Middle frontal gyrus (tissue), 1 donor: ENCODE measurements at regions not wholly inside any gene's neighbourhood (a gene's known extent, or its start where the extent isn't known, plus 50 kb on each side); places are given as distances from the start of the nearest gene placed in this dataset.
"Not testable (repeated sequence)": the region's sequence is repeated elsewhere in the genome, so short reads cannot be mapped to it uniquely, and the experiment has no call there.

Experiments
- DNase-seq: peaks from one replicate; pipeline ENCODE4 v3.0.0-alpha.2; 2015; ENCODE audit warnings: low spot score; ENCODE audit errors: extremely low spot score

DNA sequence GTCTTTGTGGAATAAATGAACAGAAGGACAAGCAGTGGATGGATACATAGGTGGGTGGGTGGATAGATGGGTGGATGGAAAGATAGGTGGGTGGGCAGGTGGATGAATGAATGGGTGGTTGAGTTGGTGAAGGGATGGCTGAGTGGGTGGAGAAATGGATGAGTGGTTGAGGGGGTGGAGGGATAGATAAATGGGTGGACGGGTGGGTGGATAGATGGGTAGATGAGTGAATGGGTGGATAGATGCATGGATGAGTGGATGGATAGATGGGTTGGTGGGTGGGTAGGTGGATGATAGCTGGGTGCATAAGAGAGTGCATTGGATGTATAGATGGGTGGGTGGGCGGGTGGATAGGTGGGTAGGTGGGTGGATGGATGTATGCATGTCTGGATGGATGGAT is 63.5 kb downstream of the UNC93B1 start:
- not testable (repeated sequence) for DNase-seq

DNA sequence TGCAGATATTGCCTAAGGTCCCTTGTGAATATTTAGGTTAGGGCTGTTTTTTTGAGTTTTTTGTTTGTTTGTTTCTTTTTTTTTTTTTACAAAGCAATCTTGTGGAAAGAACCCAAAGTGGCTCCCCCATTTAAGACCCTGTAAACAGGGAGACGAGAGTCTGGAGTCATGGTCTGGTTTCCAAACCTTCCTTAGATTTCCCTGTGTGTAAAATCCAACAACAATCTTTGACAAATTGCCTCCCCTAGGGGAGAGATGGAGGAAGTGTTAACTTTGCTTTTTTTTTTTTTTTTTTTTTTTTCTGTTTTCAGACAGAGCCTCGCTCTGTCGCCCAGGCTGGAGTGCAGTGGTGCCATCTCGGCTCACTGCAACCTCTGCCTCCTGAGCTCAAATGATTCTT is 64.9 kb downstream of the UNC93B1 start:
- DNase-seq = not testable (repeated sequence)

DNA sequence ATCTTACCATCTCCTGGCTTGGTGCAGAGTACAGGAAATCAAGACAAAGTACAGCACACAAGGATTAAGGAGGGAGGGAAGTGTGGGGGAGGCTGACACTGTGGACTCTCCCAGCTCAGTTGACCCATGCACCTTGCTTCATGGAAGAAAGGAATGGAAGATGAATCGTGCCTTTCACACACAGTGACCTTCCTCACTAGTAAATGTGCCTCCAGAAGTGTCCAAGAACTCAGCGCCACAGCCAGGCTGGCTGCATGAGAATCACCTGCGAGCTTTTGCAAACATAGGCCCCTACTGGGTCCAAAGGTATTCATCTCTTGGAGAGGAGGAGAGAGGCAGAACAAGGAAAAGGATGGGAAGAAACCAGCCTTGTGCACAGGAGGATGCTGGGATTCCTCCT is 65.5 kb downstream of the UNC93B1 start:
- DNase-seq = not testable (repeated sequence)

DNA sequence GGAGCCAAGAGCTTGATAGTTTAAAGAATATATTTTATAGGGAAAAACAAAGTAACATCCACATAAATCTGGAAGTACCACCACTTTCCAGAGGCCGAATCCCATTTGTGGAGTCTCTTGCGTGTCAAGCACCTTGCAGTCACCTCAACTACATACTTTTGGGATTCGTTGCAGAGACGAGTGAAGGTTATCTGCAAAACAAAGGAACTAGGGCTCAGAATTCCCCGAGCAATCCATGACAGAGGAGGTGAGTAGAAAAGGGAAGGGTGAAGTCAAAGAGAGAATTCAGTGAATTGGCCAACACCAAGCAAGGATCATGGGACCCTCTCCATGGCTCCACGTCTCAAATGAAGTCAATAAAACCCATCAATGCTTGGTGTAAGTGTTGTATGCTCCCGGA is 80.3 kb downstream of the UNC93B1 start:
- DNase-seq = not testable (repeated sequence)

DNA sequence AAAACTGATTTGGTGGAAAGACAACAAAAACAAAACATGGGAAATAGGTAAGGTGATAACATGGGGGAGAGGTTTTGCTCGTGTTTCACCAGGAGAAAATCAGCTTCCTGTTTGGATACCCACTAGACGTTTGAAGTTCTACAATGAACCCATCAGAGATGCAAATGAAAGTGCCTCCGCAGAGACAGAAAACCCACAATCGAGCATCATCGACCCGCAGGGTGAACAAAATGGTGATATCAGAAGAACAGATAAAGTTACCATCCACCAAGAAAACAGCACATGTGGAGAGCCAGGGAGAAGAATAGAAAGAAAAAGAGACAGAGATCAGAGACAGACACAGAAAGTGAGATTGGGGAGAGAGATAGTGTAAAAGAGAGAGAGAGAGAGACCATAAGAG is 83.4 kb downstream of the UNC93B1 start:
- DNase-seq = not testable (repeated sequence)

DNA sequence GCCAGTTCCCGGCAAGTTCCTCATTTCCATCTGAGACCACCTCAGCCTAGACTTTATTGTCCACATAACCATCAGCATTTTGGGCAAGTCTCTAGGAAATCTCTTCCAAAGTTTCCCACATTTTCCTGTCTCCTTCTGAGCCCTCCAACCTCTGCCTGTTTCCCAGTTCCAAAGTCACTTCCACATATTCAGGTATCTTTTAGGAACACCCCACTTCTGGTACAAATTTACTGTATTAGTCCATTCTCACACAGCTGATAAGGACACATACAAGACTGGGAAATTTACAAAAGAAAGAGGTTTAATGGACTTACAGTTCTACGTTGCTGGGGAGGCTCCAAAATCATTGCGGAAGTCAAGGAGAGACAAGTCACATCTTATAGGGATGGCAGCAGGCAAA is 91.7 kb downstream of the UNC93B1 start:
- not testable (repeated sequence) for DNase-seq

DNA sequence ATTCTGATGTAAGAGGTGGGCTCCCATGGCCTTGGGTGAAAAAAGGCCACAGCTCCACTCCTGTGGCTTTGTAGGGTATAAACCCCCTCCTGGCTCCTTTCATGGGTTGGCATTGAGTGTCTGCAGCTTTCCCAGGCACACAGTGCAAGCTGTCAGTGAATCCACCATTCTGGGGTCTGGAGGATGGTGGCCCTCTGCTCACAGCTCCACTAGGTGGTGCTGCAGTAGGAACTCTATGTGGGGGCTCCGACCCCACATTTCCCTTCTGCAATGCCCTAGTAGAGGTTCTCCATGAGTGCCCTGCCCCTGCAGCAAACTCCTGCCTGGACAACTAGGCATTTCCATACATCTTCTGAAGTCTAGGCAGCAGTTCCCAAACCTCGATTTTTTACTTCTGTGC is 92.7 kb downstream of the UNC93B1 start:
- DNase-seq = not testable (repeated sequence)

DNA sequence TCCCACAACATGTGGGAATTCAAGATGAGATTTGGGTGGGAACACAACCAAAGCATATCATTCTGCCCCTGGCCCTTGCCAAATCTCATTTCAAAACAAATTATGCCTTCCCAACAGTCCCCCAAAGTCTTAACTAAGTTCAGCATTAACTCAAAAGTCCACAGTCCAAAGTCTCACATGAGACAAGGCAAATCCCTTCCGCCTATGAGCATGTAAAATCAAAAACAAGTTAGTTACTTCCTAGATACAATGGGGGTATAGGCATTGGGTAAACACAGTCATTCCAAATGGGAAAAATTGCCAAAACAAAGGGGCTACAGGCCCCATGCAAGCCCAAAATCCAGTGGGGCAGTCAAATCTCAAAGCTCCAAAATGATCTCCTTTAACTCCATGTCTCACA is 93.1 kb downstream of the UNC93B1 start:
- DNase-seq = not testable (repeated sequence)

DNA sequence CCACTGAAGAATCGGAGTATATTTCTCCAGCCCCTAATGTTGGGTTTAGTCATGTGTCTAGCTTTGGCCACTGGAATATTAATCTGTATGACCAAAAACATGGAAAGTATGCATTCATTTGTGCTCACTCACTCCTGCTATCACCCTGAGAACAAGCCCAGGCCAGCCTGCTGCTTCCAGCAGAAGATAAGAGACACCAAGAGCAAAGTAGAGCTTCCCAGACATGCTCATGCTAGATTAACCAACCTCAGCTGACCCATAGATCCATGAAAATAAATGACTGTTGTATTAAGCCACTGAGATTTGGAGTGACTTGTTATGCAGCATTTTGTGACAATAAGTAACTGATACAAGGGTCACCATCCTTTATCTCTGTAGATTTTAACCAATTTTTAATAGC is 96.9 kb downstream of the UNC93B1 start:
- DNase-seq = not testable (repeated sequence)

DNA sequence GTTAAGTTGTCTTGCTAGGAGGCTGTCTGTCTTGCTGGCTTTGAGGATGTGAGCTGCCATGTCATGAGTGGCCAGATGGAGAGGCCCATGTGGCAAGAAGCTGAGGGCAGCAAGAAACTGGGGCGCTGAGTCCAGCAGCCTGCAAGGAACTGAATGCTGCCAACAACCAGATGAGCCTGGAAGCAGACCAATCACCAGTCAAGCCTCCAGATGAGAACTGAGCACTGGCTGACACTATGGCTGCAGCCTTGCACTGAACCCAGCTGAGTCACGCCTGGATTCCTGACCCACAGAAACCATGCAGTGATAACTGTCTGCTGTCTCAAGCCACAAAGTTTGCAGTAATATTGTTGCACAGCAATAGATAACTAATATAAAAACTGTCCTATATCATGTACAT is 104.4 kb downstream of the UNC93B1 start:
- DNase-seq = not testable (repeated sequence)

DNA sequence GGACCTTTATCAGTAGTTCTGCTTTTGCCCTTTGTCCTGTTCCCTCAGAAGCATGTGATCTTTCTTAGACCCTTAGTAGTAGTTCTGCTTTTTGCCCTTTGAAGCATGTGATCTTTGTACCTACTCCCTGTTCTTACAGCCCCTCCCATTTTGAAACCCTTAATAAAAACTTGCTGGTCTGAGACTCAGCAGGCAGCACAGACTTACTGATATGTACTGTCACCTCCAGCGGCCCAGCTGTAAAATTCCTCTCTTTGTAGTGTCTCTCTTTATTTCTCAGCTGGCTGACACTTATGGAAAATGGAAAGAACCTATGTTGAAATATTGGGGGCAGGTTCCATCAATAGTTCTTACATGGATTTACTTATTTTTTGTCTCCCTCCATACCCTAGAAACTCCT is 110.4 kb downstream of the UNC93B1 start:
- DNase-seq = not testable (repeated sequence)

DNA sequence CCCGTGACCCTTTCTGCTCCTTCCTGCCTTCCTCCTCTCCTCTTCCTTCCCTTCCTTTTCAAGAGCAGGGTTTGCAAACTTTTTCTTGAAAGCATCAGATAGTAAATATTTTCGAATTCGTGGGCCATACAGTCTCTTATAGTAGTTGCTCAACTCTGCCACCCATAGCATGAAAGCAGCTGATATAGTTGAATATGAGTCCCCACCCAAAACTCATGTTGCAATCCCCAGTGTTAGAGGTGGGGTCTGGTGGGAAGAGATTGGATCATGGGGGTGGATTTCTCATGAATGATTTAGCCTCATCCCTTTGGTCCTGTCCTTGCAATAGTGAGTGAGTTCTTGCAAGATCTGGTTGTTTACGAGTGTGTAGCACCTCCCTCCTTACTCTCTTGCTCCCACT is 114.3 kb downstream of the UNC93B1 start:
- not testable (repeated sequence) for DNase-seq

DNA sequence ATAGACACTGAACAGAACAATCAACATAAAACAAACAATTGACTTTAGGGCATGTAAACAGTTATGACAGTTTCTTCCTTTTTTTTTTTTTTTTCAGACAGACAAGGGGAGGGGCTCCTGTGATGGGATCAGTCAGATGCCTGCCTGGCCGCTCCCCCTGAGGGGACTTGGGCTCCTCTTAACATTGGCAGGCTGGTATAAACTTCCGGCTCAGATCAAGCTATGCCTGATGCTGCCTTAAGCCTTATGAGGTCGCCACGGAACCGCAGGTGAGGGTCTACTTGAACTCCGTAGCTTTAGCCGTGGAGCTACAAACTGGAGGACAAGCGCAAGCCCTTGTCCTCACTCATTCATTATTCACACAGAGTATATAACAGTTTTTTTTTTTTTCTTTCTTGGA is 115.8 kb downstream of the UNC93B1 start:
- DNase-seq = not testable (repeated sequence)

DNA sequence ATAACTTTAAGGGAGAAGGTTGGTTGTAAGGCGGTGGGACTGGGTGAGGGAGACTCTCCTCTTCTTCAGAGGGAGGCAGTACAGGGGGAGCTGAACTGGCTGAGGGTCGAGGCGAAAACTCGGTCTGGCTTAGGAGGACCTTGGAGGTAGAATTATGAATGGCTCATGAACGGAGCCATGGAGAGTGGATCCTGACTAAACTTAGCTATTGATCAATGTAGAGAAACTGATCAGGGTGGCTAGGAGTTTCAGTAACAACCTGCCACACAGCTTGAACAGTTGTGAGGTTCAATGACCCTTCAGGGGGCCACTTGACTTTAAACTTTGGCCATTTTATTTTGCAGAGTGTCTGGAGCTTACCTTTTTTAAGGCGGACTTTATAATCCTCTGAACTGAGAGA is 117.2 kb downstream of the UNC93B1 start:
- not testable (repeated sequence) for DNase-seq

DNA sequence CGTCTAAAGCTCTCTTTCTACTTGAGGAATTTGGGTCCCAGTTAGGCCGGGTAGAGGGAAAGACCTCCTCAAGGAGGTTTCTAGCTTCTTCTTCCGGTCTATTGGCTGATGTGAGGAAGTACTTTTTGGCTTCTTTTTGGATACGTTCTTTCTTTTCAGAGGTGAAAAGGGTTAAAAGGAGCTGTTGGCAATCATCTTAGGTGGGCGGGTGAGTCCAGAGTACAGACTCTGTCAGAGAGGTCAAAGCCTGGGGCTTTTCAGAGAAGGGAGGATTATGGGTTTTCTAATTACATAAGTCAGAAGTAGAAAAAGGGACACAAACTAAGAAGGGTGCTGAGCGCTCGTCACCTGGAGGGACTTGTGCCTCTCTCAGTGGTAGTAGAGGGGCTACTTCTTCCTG is 117.7 kb downstream of the UNC93B1 start:
- not testable (repeated sequence) for DNase-seq

DNA sequence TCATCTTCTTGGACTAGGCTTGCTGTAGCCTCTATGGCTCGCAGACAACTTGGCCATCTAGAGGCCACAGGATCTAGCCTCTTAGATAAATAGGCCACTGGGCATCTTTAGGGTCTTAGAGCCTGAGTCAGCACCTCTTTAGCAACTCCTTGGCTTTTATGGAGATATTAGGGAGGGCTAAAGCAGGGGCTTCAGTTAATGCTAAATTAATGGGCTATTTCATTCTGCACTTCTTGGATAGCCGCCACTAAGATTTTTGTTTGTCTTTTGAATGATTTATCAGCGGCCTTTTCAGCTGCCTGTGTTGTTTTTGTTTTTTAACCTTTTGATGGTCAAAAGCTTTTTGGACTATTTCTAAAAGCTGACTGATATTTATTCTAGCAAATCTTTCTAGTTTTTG is 118.3 kb downstream of the UNC93B1 start:
- DNase-seq = not testable (repeated sequence)

DNA sequence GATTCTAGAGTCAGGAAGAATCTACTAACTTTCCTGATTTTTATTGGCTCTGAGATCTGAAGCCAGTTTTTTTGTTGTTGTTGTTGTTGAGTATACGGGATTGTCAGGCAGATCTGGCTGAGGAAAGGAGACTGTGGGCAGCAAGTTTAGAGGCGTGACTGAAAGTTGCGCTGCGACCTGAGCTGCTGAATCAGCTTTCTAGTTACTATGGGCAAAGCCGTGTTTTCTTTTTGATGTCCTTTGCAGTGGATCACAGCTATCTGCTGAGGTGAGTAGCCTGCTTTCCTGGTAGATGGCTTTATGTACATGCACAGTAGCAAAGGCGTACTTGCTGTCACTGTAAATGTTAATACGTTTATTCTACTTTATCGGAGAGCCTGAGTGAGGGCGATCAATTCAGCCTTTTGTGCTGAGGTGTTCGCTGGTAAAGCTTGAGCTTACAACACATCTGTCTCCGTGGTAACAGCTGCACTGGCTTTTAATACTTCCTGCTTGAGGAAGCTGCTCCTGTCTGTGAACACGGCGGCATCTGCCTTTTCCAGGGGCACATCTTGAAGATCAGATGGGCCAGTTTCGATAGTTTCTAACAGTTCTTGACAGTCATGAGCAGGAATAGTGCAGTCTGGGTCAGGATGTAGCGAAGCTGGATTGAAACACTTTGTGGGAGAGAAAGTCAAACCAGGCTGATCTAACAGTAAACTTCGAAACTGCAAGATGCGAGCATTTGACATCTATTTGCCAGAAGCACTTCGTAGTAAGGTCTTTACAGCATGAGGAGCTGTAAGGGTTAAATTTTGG is 118.9 kb downstream of the UNC93B1 start:
- DNase-seq = not testable (repeated sequence)

DNA sequence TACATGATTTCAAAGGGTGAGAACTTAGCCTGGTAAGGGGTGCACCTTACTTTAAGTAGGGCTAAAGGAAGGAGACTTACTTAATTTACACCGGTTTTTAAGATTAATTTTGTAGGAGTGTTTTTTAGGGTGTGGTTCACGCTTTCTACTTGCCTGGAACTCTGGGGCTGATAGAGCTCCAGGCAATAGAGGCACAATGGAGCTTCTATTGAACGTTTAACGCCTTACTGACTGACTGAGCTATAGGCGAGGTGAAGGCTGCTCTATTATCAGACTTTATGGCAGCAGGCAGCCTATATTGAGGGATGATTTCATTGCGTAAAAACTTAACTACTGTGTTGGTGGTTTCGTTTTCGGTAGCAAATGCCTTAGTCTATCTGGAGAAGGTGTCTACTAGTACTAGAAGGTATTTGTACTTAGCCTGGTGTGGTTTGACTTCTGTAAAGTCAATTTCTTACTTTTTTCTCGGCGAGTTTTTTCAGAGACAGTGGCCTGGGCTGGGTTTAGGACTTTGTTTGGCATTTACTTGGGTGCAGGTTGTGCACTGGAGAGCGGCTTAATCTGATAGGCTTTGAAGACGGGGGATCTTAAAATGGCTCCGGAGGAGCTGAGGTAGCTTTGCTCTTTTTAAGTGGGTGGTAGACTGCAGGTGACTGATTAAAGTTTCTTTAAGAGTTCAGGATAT is 119.7 kb downstream of the UNC93B1 start:
- not testable (repeated sequence) for DNase-seq

DNA sequence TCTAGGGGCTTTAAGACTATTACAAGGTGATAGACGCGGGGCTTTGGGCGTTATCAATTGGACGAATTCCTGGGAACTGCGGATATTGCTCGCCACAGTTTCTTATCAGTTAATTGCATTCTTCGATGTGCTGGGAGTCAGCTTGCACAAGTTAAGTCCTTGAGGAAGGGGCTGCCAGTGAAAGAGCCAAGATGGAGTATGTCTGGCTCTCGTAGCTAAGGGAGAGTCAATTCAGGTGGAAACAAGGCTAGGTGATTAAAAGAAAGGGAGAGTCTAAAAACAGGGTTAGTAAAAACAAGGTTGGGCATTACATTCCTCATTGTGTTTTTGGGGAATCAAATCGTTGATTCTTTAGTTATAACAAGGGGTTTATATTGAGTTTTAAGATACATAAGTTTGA is 121.6 kb downstream of the UNC93B1 start:
- not testable (repeated sequence) for DNase-seq

DNA sequence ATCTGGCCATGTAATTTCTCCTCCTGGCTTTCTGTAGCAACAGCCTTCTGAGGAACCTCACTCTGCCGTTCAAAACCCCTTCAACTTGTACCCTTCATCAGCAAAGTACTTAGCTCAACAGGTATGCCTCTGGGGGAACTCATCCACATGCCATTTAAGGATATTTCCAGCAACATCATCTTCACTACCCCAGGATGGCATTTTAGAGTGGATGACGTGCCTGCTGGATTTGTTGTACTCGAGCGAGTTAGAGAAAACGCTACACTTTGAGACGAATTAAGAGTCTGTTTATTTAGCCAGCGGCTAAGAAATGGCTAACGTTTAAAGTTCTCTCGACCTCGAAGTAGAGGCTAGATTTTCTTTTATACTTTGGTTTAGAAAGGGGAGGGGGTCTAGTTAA is 122.1 kb downstream of the UNC93B1 start:
- DNase-seq = not testable (repeated sequence)

DNA sequence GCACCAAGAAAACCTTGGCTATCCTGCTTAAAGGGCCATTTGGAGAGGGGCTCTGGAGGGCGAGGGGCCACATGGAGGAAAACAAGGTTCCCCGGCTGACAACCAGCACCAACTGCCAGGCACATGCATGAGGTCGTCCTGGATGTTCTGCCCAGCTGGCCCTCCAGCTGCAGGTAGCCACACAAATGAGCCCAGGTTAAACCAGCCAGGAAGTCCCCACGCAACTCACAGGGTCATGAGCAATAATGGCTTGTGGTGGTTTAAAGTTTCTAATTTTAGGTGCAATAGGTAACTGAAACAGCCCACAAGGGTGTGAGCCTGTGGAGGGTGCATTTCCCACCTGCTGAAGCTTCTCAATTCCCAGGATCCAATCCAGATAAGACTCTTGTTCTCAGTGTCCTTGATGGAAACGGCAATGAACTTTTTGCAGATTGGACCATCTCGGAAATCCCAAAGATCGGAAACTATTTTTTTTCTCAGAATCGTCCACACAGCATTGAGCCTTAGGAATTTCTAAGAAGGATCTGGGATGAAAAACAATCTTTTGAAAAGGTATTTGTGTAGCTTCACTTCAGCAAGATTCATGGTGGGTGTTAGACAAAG is 123.2 kb downstream of the UNC93B1 start:
- DNase-seq = not testable (repeated sequence)

DNA sequence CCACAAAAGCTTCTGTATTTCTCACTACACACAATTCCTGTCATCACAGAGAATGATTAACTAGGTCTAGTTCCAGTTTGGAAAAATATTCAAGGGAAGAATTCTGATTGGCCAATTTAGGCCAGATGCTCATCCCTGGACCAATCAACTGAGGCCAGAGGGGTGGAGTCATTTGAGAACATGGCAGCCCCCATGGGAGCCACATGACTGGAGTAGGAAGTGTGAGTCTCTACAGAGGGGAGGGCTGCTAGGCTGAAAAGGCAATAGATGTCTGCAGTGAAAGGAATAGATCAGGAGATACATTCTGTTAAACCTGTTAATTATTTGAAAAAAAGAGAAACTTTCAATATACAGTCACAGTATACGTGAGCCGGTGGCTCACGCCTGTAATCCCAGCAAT is 125.2 kb downstream of the UNC93B1 start:
- DNase-seq = not testable (repeated sequence)
